Kidney (tissue), 13 donors: ENCODE measurements at regions not wholly inside any gene's neighbourhood (a gene's known extent, or its start where the extent isn't known, plus 50 kb on each side); places are given as distances from the start of the nearest gene placed in this dataset.

Experiments
- DNase-seq, 5 donors: peaks; one replicate each; pipeline ENCODE4 v3.0.0-alpha.2; 2013 to 2020
- FAIRE-seq: peaks from 2 replicates; lab custom pipeline; 2012; peaks lifted over from hg19 to GRCh38; lab: Jason Lieb, UNC
- H3K27ac ChIP-seq, 2 donors: one replicate each; pipeline ENCODE4 v1.7.0; 2013; ENCODE audit warnings: low read depth in 2 of 2, low read length in 2 of 2, inconsistent platforms in 1 of 2
- H3K27me3 ChIP-seq: one replicate; pipeline ENCODE4 v1.7.1; 2013; ENCODE audit warnings: low read length, inconsistent platforms; ENCODE audit not compliant: control insufficient read depth, insufficient read depth
- H3K36me3 ChIP-seq, 3 donors: one replicate each; pipeline versions ENCODE4 v1.7.0 to v1.7.1; 2013; ENCODE audit warnings: low read length in 3 of 3, control low read depth in 1 of 3, inconsistent platforms in 1 of 3; ENCODE audit not compliant: insufficient read depth in 3 of 3, control insufficient read depth in 2 of 3
- H3K4me1 ChIP-seq, 3 donors: one replicate each; pipeline versions ENCODE4 v1.7.0 to v1.7.1; 2013; ENCODE audit warnings: low read length in 3 of 3, inconsistent platforms in 1 of 3, low read depth in 1 of 3; ENCODE audit not compliant: control insufficient read depth in 2 of 3, insufficient read depth in 2 of 3
- H3K4me3 ChIP-seq, 3 donors: one replicate each; pipeline versions ENCODE4 v1.7.0 to v1.8.1; 2013; ENCODE audit warnings: low read length in 3 of 3, control low read depth in 1 of 3, inconsistent platforms in 1 of 3
- H3K9ac ChIP-seq, 3 donors: one replicate each; pipeline versions ENCODE4 v1.7.0 to v1.7.1; 2013; ENCODE audit warnings: low read length in 3 of 3, control low read depth in 1 of 3, inconsistent platforms in 1 of 3
- H3K9me3 ChIP-seq, 3 donors: one replicate each; pipeline versions ENCODE4 v1.7.0 to v1.7.1; 2013; ENCODE audit warnings: low read length in 3 of 3, control low read depth in 1 of 3, inconsistent platforms in 1 of 3; ENCODE audit not compliant: control insufficient read depth in 2 of 3, insufficient read depth in 1 of 3
- CTCF ChIP-seq: IDR thresholded peaks from 3 replicates; pipeline ENCODE4 v1.5.1; 2012; ENCODE audit warnings: mild to moderate bottlenecking, moderate library complexity, borderline replicate concordance; ENCODE audit not compliant: insufficient read depth; ENCODE audit errors: extremely low read depth
- intact Hi-C: fragments of 100-400 bp; cut with DNase I; formaldehyde crosslinking; loops from one replicate; pipeline ENCODE4 v1.11.1; 2022
- donor health status: control.
- donor health status: control.
- donor health status: control.
- donor health status: control.
- donor health status: control.
- donor health status: DM: yes; HTN: yes; CAD: no.
- donor health status: Normal renal cell carcinoma (clear cell type).

DNA sequence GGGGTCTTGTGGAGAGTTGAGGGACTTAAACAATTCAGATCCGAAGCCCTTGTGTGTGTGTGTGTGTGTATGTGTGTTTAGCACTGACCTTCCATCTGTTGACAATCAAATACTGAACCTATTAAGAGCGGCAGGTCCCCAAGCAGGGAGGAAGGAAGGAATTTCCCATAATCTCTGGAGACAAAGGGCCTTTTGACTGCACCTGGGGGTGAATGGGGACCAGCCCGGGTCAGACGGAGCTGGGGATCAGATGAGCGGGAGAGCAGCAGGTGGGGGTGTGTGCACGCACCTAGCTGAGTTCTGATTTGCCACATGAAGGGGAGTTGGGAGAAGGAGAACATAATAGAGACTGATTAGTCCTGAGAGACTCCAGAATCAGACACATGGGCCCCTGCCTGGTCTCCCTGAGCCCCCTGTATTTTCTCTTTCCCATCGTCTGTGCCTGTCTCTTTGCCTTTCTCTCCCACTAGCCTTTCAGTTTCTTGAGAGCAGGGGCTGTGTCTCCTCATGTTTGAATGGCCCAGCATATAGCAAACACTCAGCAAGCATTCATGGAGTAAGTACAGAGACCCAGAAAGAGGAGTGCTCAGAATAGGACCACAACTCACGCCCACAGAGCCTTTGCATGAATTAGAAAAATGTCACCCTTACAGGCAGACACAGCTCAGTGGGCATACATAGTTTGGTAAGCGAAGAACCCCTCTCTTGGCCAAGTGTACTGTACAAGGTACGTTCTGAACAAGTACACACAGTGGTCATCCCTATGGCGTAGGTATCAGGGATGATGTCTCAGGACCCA is 288.3 kb upstream of the HABP2 start:
- no peak for DNase-seq
- no peak for FAIRE-seq
- H3K9me3 ChIP-seq = no peaks in the 10 kb centered on the region
- H3K36me3 ChIP-seq = no peaks in the 10 kb centered on the region
- no peak for TF ChIP-seq CTCF
- H3K27ac ChIP-seq = no peak overlapping the region
- H3K4me3 ChIP-seq = no peak overlapping the region
- intact Hi-C loops = no loop called here
- H3K9ac ChIP-seq = no peak overlapping the region
- peaks cover 0 to 5% (median 0%) of the 10 kb centered on the region in 3 donors for H3K4me1 ChIP-seq
- peaks cover 2% of the 10 kb centered on the region for H3K27me3 ChIP-seq

- Histone ChIP-seq H3K9ac (no peak overlapping the region), H3K4me1 (peaks cover 0 to 5% (median 0%) of the 10 kb centered on the region in 3 donors), H3K4me3 (no peak overlapping the region), H3K27me3 (peaks cover 2% of the 10 kb centered on the region), H3K9me3 (no peaks in the 10 kb centered on the region), H3K36me3 (no peaks in the 10 kb centered on the region), H3K27ac (no peak overlapping the region)
- no peak for FAIRE-seq
- TF ChIP-seq CTCF = no peak
- DNase-seq = no peak
- intact Hi-C loops = no loop called here
These were observed 286.7 kb upstream of the HABP2 start for GRCh38 chr10:113266147-113266546.

GRCh38 chr10:113267619-113268562 is 285.0 kb upstream of the HABP2 start:
- TF ChIP-seq CTCF = no peak
- no peak overlapping the region for H3K27ac ChIP-seq
- H3K27me3 ChIP-seq = no peaks in the 10 kb centered on the region
- H3K9me3 ChIP-seq = no peaks in the 10 kb centered on the region
- H3K9ac ChIP-seq = no peak overlapping the region
- peaks cover 0 to 3% (median 0%) of the 10 kb centered on the region in 3 donors for H3K4me1 ChIP-seq
- no peaks in the 10 kb centered on the region for H3K36me3 ChIP-seq
- DNase-seq (no peak), FAIRE-seq (no peak)
- intact Hi-C loops = no loop called here
- no peak overlapping the region for H3K4me3 ChIP-seq
